Endodermal cell (in vitro differentiated cells): ENCODE measurements at regions not wholly inside any gene's neighbourhood (a gene's known extent, or its start where the extent isn't known, plus 50 kb on each side); places are given as distances from the start of the nearest gene placed in this dataset.

Experiments used
- DNase-seq: peaks from one replicate; pipeline ENCODE4 v3.0.0-alpha.2; 2017
- H3K27ac ChIP-seq: 2 replicates; pipeline ENCODE4 v1.5.1; 2013; ENCODE audit warnings: mild to moderate bottlenecking, low read depth, low read length, moderate library complexity
- H3K27me3 ChIP-seq: 2 replicates; pipeline ENCODE4 v1.6.1; 2013; ENCODE audit warnings: mild to moderate bottlenecking, low read length, moderate library complexity; ENCODE audit not compliant: insufficient read depth, control insufficient read depth, poor library complexity, severe bottlenecking
- H3K36me3 ChIP-seq: 2 replicates; pipeline ENCODE4 v1.7.0; 2013; ENCODE audit warnings: mild to moderate bottlenecking, low read length, moderate library complexity; ENCODE audit not compliant: control insufficient read depth, insufficient read depth
- H3K4me1 ChIP-seq: one replicate; pipeline ENCODE4 v1.7.0; 2013; ENCODE audit warnings: low read length; ENCODE audit not compliant: control insufficient read depth, insufficient read depth
- H3K4me3 ChIP-seq: 2 replicates; pipeline ENCODE4 v1.5.1; 2013; ENCODE audit warnings: mild to moderate bottlenecking, low read length, moderate library complexity
- H3K9ac ChIP-seq: 2 replicates; pipeline ENCODE4 v1.6.1; 2013; ENCODE audit warnings: mild to moderate bottlenecking, low read length, moderate library complexity; ENCODE audit not compliant: poor library complexity, severe bottlenecking; ENCODE audit errors: extremely low read depth
- H3K9me3 ChIP-seq: 2 replicates; pipeline ENCODE4 v1.6.1; 2013; ENCODE audit warnings: mild to moderate bottlenecking, low read length, moderate library complexity; ENCODE audit not compliant: control insufficient read depth
- H3K27ac Mint-ChIP-seq: 2 replicates; pipeline ENCODE4 v1.8.0; 2020; ENCODE audit warnings: mixed read lengths
- H3K27me3 Mint-ChIP-seq: 2 replicates; pipeline ENCODE4 v1.8.0; 2021; ENCODE audit warnings: mild to moderate bottlenecking, mixed read lengths; ENCODE audit not compliant: insufficient read depth
- H3K36me3 Mint-ChIP-seq: 2 replicates; pipeline ENCODE4 v1.8.0; 2020; ENCODE audit warnings: low read depth, mixed read lengths
- H3K4me1 Mint-ChIP-seq: 2 replicates; pipeline ENCODE4 v1.8.0; 2020; ENCODE audit warnings: mixed read lengths
- H3K4me3 Mint-ChIP-seq: 2 replicates; pipeline ENCODE4 v1.8.0; 2020; ENCODE audit warnings: mild to moderate bottlenecking, moderate library complexity, mixed read lengths
- H3K9me3 Mint-ChIP-seq: 2 replicates; pipeline ENCODE4 v1.8.0; 2020; ENCODE audit warnings: mild to moderate bottlenecking, mixed read lengths
- WGBS, 2 experiments: methylation state at CpG; one replicate each; pipeline versions ENCODE4 v1.1.5 to v1.1.7; 2013; ENCODE audit warnings: missing lambda C conversion rate in 2 of 2, mixed read lengths in 1 of 2; ENCODE audit not compliant: insufficient coverage in 1 of 2, insufficient read length in 1 of 2; 5-methylcytosine and 5-hydroxymethylcytosine counted together
- TF ChIP-seq, protein P1 (sequence below): fragments of 200-600 bp; sonication (generic); conservative IDR thresholded peaks from 2 replicates; pipeline ENCODE4 v1.5.0; 2021; ENCODE audit warnings: antibody characterized with exemption, mild to moderate bottlenecking

DNA sequence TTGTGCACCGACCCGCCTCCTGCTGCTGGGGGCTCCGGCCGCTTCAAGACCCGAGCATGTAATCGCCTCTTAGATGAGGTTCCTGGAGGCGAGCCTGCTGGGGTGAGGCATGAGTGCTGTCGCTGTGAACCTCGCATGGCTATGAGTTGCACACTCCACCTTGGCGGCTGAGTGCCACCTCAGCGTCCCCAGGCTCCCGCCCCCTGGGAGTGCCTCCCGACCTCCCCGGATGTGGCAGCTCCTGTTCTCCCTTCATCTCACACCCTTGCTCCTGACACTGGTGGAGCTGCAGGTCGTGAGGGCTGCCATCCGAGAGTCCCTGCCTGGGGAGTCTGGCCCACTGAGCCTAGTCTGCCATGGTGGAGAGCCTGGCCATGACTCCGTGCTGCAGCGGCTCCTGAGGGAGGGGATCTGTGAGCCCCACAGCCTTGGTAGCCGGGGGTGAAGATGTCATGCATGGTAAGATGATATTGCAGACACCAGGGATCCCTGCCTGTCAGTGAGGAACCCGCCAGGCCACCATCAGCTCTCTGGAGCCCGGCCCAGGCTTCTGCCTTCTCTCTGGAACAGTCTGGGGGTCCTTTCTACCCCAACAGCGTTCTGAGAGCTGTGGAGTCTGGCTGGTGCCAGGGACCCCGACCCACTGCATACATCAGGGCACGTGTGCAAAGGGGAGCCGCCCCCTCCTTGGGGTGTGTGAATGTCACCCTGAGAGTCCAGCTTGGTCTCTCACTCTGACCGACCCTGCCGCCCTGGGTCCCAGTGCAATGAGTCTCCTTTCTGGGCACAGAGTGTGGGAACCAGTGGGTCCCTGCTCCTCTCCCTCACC is 61.6 kb upstream of the HS6ST1 start:
- no peaks in the 10 kb centered on the region for H3K9me3 Mint-ChIP-seq
- H3K27me3 ChIP-seq: no peaks in the 10 kb centered on the region
- peaks cover 38% of the 10 kb centered on the region for H3K4me1 ChIP-seq
- H3K36me3 Mint-ChIP-seq: no peaks in the 10 kb centered on the region
- TF ChIP-seq, protein P1, sequence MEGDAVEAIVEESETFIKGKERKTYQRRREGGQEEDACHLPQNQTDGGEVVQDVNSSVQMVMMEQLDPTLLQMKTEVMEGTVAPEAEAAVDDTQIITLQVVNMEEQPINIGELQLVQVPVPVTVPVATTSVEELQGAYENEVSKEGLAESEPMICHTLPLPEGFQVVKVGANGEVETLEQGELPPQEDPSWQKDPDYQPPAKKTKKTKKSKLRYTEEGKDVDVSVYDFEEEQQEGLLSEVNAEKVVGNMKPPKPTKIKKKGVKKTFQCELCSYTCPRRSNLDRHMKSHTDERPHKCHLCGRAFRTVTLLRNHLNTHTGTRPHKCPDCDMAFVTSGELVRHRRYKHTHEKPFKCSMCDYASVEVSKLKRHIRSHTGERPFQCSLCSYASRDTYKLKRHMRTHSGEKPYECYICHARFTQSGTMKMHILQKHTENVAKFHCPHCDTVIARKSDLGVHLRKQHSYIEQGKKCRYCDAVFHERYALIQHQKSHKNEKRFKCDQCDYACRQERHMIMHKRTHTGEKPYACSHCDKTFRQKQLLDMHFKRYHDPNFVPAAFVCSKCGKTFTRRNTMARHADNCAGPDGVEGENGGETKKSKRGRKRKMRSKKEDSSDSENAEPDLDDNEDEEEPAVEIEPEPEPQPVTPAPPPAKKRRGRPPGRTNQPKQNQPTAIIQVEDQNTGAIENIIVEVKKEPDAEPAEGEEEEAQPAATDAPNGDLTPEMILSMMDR: no peak
- no peak overlapping the region for H3K4me3 ChIP-seq
- peaks cover 43% of the 10 kb centered on the region for H3K4me1 Mint-ChIP-seq
- no peak overlapping the region for H3K4me3 Mint-ChIP-seq
- no peak overlapping the region for H3K9ac ChIP-seq
- DNase-seq: peak; percentile 44
- peaks cover 3% of the 10 kb centered on the region for H3K27me3 Mint-ChIP-seq
- H3K36me3 ChIP-seq: no peaks in the 10 kb centered on the region
- H3K27ac Mint-ChIP-seq: no peak overlapping the region
- H3K27ac ChIP-seq: no peak overlapping the region
- WGBS, 2 experiments: 90 to 93% methylated on average over 18 to 27 of the region's 27 CpGs
- no peaks in the 10 kb centered on the region for H3K9me3 ChIP-seq

DNA sequence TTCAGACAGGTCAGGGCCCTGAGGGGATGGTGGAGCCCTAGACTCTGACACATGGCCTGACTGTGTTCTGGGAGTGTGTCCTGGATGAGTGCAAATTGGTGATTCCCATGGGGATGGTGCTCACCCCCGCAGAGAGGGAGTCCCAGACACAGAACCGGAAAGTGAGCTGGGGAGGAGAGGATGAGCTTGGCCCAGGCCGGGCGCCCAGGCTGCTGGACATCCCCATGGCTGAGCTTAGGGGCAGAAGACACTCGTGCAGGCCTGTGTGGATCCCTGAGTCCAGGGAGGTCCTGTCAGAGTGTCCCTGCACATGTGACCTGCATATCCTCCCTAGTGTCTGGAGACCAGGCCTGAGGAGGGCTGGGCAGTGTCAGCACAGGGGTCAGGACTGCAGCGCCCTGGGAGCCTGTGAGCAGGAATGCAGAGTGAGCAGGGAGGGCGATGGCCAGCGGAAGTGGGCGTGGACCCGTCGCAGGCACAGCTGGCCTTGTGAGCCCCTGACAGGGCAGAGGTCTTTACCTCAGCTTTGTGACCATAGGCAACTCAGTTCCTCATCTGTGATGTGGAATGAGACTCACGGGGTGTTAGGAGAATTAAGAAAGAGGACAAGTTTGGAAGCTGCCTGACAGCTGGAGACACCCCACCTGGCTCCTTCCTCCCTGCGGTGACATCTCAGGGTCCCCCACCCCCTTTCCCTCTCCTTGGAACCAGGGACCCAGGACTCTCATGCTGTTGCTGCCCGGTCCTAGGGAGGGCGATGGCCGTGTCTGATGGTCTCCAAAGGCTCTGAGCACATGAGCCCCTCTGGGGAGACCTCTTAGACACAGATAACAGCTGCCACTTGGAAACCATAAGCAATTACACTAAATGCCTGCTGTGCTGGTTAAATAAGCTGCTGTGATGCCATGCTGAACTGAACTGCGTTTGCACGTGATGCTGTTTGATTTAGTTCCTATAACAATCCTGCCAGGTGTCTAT is 62.6 kb upstream of the HS6ST1 start:
- Histone ChIP-seq H3K27ac (no peak overlapping the region), H3K27me3 (no peaks in the 10 kb centered on the region), H3K9me3 (no peaks in the 10 kb centered on the region), H3K36me3 (no peaks in the 10 kb centered on the region), H3K9ac (no peak overlapping the region), H3K4me3 (no peak overlapping the region), H3K4me1 (peaks cover 38% of the 10 kb centered on the region)
- H3K27ac Mint-ChIP-seq: no peak overlapping the region
- H3K9me3 Mint-ChIP-seq: no peaks in the 10 kb centered on the region
- DNase-seq: peak; percentile 78
- no peaks in the 10 kb centered on the region for H3K36me3 Mint-ChIP-seq
- TF ChIP-seq, protein P1: no peak
- 74 to 80% methylated on average over 16 to 18 of the region's 18 CpGs for WGBS, 2 experiments
- H3K27me3 Mint-ChIP-seq: peaks cover 4% of the 10 kb centered on the region
- H3K4me3 Mint-ChIP-seq: no peak overlapping the region
- H3K4me1 Mint-ChIP-seq: peaks cover 43% of the 10 kb centered on the region

DNA sequence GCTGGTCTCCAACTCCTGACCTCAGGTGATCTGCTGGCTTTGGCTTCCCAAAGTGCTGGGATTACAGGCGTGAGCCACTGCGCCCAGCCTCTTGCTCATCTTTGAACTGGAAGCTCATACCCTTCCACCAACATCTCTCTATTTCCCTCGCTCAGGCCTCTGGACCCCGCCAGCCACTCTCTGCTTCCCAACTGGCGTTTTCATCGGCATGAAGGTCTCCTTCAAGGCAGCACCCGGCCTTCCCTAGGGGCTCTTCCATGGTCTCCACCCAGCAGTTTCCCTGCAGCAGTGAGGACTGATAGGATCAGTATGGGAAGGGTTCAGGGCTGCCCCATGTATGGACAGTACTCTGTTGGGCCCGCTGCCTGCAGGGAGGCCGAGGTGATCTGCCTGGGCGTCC is 65.8 kb upstream of the HS6ST1 start:
- WGBS, 2 experiments: 98 to 100% methylated on average over 1 to 10 of the region's 10 CpGs
- no peaks in the 10 kb centered on the region for H3K36me3 Mint-ChIP-seq

More for the DNA sequence above, 65.8 kb upstream of the HS6ST1 start:
- Histone ChIP-seq H3K27me3 (no peaks in the 10 kb centered on the region), H3K4me3 (no peak overlapping the region), H3K9ac (no peak overlapping the region), H3K27ac (no peak overlapping the region), H3K36me3 (no peaks in the 10 kb centered on the region), H3K9me3 (no peaks in the 10 kb centered on the region), H3K4me1 (peaks cover 25% of the 10 kb centered on the region)
- H3K9me3 Mint-ChIP-seq: no peaks in the 10 kb centered on the region
- peaks cover 4% of the 10 kb centered on the region for H3K27me3 Mint-ChIP-seq
- TF ChIP-seq, protein P1: no peak
- DNase-seq: peak; percentile 37
- no peak overlapping the region for H3K27ac Mint-ChIP-seq
- H3K4me1 Mint-ChIP-seq: peaks cover 36% of the 10 kb centered on the region
- no peak overlapping the region for H3K4me3 Mint-ChIP-seq
